CD4-positive, CD25-positive, alpha-beta regulatory T cell (primary cell): ENCODE measurements at regions not wholly inside any gene's neighbourhood (a gene's known extent, or its start where the extent isn't known, plus 50 kb on each side); places are given as distances from the start of the nearest gene placed in this dataset.

ENCODE experiments used
- ATAC-seq, 2 donors: fragments of 150-1000 bp; cut with Tn5 transposase; one replicate each; pipeline ENCODE4 v1.10.0; 2021; ENCODE audit warnings: low read depth in 2 of 2, moderate number of reproducible peaks in 2 of 2, moderate library complexity in 1 of 2
- DNase-seq, 3 donors: peaks; one replicate each; pipeline versions ENCODE4 v3.0.0 to v3.0.0-alpha.2; 2012 to 2022; ENCODE audit warnings: mixed read lengths in 1 of 3
- H3K27ac ChIP-seq: one replicate; pipeline ENCODE4 v1.7.0; 2013; ENCODE audit warnings: mild to moderate bottlenecking, low read length; ENCODE audit not compliant: insufficient read depth, poor library complexity, severe bottlenecking
- H3K27me3 ChIP-seq: one replicate; pipeline ENCODE4 v1.7.0; 2013; ENCODE audit warnings: low read length; ENCODE audit not compliant: control insufficient read depth, insufficient read depth
- H3K36me3 ChIP-seq: one replicate; pipeline ENCODE4 v1.7.0; 2013; ENCODE audit warnings: mild to moderate bottlenecking, low read length, moderate library complexity; ENCODE audit not compliant: control insufficient read depth, insufficient read depth
- H3K4me1 ChIP-seq: 2 replicates; pipeline ENCODE4 v1.7.0; 2013; ENCODE audit warnings: mild to moderate bottlenecking, low read length; ENCODE audit not compliant: insufficient read depth, control insufficient read depth, poor library complexity, severe bottlenecking
- H3K4me3 ChIP-seq: one replicate; pipeline ENCODE4 v1.7.0; 2013; ENCODE audit warnings: low read depth, mild to moderate bottlenecking, low read length, moderate library complexity
- H3K9me3 ChIP-seq, 2 experiments: 1 replicate in 1 of 2; 2 replicates in 1 of 2; pipeline ENCODE4 v1.7.0; 2013; ENCODE audit warnings: low read length in 2 of 2, mild to moderate bottlenecking in 1 of 2, moderate library complexity in 1 of 2; ENCODE audit not compliant: control insufficient read depth in 2 of 2
- H3K27ac Mint-ChIP-seq, 3 donors: one replicate each; pipeline ENCODE4 v1.8.0; 2020 to 2022; ENCODE audit warnings: mild to moderate bottlenecking in 3 of 3, mixed read lengths in 3 of 3, moderate library complexity in 2 of 3
- H3K27me3 Mint-ChIP-seq: one replicate; pipeline ENCODE4 v1.8.0; 2022; ENCODE audit warnings: mild to moderate bottlenecking, mixed read lengths
- H3K36me3 Mint-ChIP-seq: one replicate; pipeline ENCODE4 v1.8.0; 2020; ENCODE audit warnings: mixed read lengths
- H3K4me1 Mint-ChIP-seq, 4 donors: one replicate each; pipeline ENCODE4 v1.8.0; 2020 to 2022; ENCODE audit warnings: mixed read lengths in 4 of 4, mild to moderate bottlenecking in 1 of 4
- H3K4me3 Mint-ChIP-seq, 4 donors: one replicate each; pipeline ENCODE4 v1.8.0; 2020 to 2022; ENCODE audit warnings: mild to moderate bottlenecking in 4 of 4, mixed read lengths in 4 of 4, moderate library complexity in 3 of 4
- H3K9me3 Mint-ChIP-seq, 7 donors: one replicate each; pipeline ENCODE4 v1.8.0; 2020 to 2022; ENCODE audit warnings: mixed read lengths in 7 of 7, mild to moderate bottlenecking in 3 of 7, moderate library complexity in 2 of 7

DNA sequence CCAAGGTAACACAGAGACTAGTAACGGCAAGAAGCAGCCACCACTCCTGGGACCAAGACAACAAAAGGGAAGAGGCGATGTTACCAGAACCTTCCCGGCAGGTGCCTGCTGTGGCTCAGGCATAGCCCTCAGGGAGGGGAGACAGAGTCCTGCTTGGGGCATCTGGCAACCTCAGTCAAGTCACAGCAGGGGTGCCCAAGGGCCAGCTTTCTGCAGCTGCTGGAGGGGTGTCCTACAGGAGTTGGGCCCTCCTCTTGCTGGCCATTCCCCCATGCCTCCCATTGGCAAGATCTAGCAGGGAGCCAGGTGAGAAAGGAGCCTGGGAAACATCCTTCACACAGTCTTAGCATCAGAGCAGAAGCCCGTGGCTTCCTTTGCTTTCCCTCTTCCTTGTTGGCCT lies 197.3 kb upstream of the IL12A start:
- Histone ChIP-seq H3K36me3 (no peaks in the 10 kb centered on the region), H3K27me3 (no peaks in the 10 kb centered on the region), H3K27ac (no peak overlapping the region), H3K9me3 (no peaks in the 10 kb centered on the region), H3K4me3 (no peak overlapping the region), H3K4me1 (no peaks in the 10 kb centered on the region)
- Mint-ChIP-seq H3K27me3 (peaks cover 19% of the 10 kb centered on the region), H3K4me1 (no peaks in the 10 kb centered on the region), H3K36me3 (no peaks in the 10 kb centered on the region), H3K9me3 (peaks cover 0 to 2% (median 0%) of the 10 kb centered on the region in 7 donors), H3K4me3 (no peak overlapping the region), H3K27ac (peak overlapping the region in 1 of 3 donors; percentile 77)
- ATAC-seq (no peak), DNase-seq (no peak)

DNA sequence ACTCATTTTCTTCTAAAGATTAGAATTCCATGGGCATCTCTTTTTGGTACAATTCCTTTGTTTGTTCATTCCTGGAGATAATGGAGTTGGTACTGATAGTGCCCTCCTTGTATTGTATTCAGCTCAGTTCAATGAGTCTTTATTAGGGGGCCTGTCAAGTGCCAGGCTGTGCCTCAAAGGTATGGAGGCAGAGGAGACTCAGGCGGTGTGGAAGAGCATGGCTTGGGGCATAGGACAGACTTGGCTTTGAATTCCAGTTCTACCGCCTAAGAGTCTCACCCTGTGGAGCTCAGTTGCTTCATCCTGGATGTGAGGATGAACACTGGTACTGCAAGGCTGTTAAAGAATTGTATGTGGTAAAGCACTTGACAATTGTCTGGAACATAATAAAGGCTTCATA lies 196.6 kb upstream of the IL12A start:
- no peak for DNase-seq
- no peak for ATAC-seq
- H3K4me1 ChIP-seq = no peaks in the 10 kb centered on the region
- Mint-ChIP-seq H3K36me3 (no peaks in the 10 kb centered on the region), H3K27me3 (peaks cover 19% of the 10 kb centered on the region), H3K4me3 (no peak overlapping the region), H3K27ac (no peak overlapping the region), H3K9me3 (peaks cover 0 to 2% (median 0%) of the 10 kb centered on the region in 7 donors), H3K4me1 (no peaks in the 10 kb centered on the region)
- no peaks in the 10 kb centered on the region for H3K9me3 ChIP-seq
- H3K4me3 ChIP-seq = no peak overlapping the region
- H3K36me3 ChIP-seq = no peaks in the 10 kb centered on the region
- no peaks in the 10 kb centered on the region for H3K27me3 ChIP-seq
- no peak overlapping the region for H3K27ac ChIP-seq

DNA sequence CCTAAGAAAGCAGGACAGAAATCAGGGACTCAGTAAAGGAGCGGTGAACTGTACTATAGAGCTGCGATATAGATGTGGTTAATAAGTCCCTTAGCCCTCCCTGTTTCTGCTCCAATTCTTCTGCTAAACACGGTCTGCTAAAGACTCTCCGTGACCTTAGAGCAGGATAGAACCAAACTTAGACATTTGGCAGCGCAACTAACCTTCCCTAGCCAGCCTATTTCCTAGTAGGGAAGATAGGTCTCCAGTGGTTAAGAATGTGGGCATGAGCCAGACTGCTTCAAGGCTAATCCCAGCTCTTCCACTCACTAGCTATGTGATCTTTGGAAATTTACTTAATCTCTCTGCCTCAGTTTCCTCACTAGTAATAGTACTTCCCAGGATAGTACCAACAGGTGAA lies 193.6 kb upstream of the IL12A start:
- H3K27ac Mint-ChIP-seq = no peak overlapping the region
- Histone ChIP-seq H3K9me3 (no peaks in the 10 kb centered on the region), H3K27ac (no peak overlapping the region), H3K36me3 (no peaks in the 10 kb centered on the region), H3K4me1 (no peaks in the 10 kb centered on the region), H3K4me3 (no peak overlapping the region), H3K27me3 (no peaks in the 10 kb centered on the region)
- ATAC-seq (no peak), DNase-seq (no peak)
- H3K9me3 Mint-ChIP-seq = peaks cover 0 to 2% (median 0%) of the 10 kb centered on the region in 7 donors
- no peak overlapping the region for H3K4me3 Mint-ChIP-seq
- H3K36me3 Mint-ChIP-seq = no peaks in the 10 kb centered on the region
- peaks cover 18% of the 10 kb centered on the region for H3K27me3 Mint-ChIP-seq
- H3K4me1 Mint-ChIP-seq = no peaks in the 10 kb centered on the region

DNA sequence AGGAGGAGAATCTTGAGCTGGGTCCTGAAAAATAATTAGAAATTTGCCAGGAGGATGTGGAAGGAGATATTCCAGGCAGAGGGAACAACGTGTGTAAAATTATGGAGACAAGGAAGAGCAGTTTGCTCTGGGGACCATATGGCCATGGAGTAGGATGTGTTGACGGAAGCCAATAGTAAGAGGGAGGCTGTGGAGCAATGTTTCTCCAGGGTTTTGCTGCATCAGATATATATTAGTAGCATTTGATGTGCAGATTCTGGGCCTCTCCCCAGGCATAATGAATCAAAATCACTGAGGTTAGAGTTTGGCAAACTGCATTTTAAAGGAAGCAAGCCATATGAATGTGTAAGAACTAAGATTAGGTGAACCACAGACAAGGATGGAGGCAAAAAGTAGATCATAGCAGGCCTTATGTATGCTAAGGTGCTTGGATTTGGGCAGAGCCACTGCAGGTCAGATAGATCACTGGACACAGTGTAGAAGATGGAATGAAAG lies 192.9 kb upstream of the IL12A start:
- H3K4me3 ChIP-seq = no peak overlapping the region
- Mint-ChIP-seq H3K9me3 (peaks cover 0 to 2% (median 0%) of the 10 kb centered on the region in 7 donors), H3K27me3 (peaks cover 22% of the 10 kb centered on the region), H3K36me3 (no peaks in the 10 kb centered on the region), H3K4me3 (no peak overlapping the region), H3K27ac (no peak overlapping the region), H3K4me1 (no peaks in the 10 kb centered on the region)
- no peaks in the 10 kb centered on the region for H3K36me3 ChIP-seq
- DNase-seq (no peak), ATAC-seq (no peak)
- no peaks in the 10 kb centered on the region for H3K9me3 ChIP-seq
- no peaks in the 10 kb centered on the region for H3K4me1 ChIP-seq
- H3K27me3 ChIP-seq = no peaks in the 10 kb centered on the region
- H3K27ac ChIP-seq = no peak overlapping the region

DNA sequence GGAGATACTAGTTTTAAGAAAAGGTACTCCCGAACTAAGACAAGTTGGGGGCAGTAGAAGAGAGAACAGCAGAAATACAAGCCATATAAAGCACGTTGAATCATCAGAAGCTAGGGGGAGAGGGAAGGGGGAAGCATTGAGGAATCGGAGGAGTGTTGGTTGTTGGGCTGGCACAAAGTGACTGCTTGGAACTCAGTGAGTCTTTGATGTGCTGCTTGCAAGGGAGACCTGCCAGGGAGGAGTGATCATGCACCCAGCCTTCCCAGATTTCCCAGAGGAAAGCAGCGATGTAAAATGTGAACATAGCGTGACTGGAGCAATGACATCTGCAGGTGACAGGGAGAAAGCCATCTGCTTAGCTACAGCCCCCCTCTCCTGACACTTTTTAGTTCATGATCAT lies 192.4 kb upstream of the IL12A start:
- no peaks in the 10 kb centered on the region for H3K4me1 ChIP-seq
- H3K27me3 Mint-ChIP-seq = peaks cover 22% of the 10 kb centered on the region
- no peaks in the 10 kb centered on the region for H3K9me3 ChIP-seq
- DNase-seq (no peak), ATAC-seq (no peak)
- H3K36me3 ChIP-seq = no peaks in the 10 kb centered on the region
- no peaks in the 10 kb centered on the region for H3K4me1 Mint-ChIP-seq
- no peaks in the 10 kb centered on the region for H3K36me3 Mint-ChIP-seq
- no peak overlapping the region for H3K27ac ChIP-seq
- H3K4me3 Mint-ChIP-seq = no peak overlapping the region
- no peaks in the 10 kb centered on the region for H3K9me3 Mint-ChIP-seq
- H3K27me3 ChIP-seq = no peaks in the 10 kb centered on the region
- no peak overlapping the region for H3K4me3 ChIP-seq
- no peak overlapping the region for H3K27ac Mint-ChIP-seq

DNA sequence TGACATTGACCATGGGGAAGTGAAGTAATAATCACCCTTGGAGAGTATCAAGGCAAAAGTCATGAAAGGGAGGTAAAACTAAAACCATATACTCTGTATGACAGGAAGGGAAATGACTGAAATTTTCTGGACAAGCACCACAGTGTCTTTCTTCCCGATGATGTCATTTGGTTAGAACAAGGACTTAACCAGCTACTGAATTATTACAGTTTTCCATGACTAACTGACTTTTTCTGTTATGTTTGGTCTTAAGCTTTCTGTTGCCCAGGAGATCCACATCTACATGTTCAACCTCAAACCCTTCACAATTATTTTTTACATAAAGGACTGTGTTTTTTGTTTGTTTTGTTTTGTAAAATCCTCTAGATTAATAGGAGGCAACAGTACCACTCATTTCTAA lies 191.9 kb upstream of the IL12A start:
- no peak for DNase-seq
- H3K9me3 ChIP-seq = no peaks in the 10 kb centered on the region
- no peak for ATAC-seq
- no peaks in the 10 kb centered on the region for H3K27me3 ChIP-seq
- H3K4me1 ChIP-seq = no peaks in the 10 kb centered on the region
- Mint-ChIP-seq H3K27me3 (peaks cover 22% of the 10 kb centered on the region), H3K36me3 (no peaks in the 10 kb centered on the region), H3K27ac (no peak overlapping the region), H3K9me3 (no peaks in the 10 kb centered on the region), H3K4me1 (no peaks in the 10 kb centered on the region), H3K4me3 (no peak overlapping the region)
- no peak overlapping the region for H3K4me3 ChIP-seq
- H3K36me3 ChIP-seq = no peaks in the 10 kb centered on the region
- no peak overlapping the region for H3K27ac ChIP-seq

DNA sequence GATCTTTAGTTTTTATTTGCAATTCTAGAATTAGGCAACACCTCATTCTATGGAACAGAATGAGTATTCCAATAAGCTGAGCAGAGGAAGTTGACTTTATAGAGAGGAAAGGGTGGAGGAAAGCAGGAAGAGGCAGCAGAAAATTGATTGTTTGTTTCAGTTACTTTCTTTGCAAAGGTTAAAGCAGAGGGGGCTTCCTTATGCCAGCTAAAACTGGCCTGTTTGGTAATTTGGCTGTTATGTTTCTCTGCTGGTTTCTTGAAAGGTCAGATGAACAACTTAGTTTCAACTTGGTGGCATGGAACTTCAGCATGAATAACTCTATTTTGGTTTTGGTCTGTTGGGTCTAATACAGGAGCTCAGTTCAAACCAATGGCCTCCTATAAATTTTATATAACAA lies 190.9 kb upstream of the IL12A start:
- H3K9me3 ChIP-seq = no peaks in the 10 kb centered on the region
- peaks cover 4% of the 10 kb centered on the region for H3K27me3 ChIP-seq
- H3K27ac ChIP-seq = no peak overlapping the region
- ATAC-seq (no peak), DNase-seq (no peak)
- no peaks in the 10 kb centered on the region for H3K36me3 ChIP-seq
- Mint-ChIP-seq H3K27ac (no peak overlapping the region), H3K36me3 (no peaks in the 10 kb centered on the region), H3K9me3 (no peaks in the 10 kb centered on the region), H3K4me1 (no peaks in the 10 kb centered on the region), H3K4me3 (no peak overlapping the region), H3K27me3 (peaks cover 20% of the 10 kb centered on the region)
- no peak overlapping the region for H3K4me3 ChIP-seq
- H3K4me1 ChIP-seq = no peaks in the 10 kb centered on the region

DNA sequence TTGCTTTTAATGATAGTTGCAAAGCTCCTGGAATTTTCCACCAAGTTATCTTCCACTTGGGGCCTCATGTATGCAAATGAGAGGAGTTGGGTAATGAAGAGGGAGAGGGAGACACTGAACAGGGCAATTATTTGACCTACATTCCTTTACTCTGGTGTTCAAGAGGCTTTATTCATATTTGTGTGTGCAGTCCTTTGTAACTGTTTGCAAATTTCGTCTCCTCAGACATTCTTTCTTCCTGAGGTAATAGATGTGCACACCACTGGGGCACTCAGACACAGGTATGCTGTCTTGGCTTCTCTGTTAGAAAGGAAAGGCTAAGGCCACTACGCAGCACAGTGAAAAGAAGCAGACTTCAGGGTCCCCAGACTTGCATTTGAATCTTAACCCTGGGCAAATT lies 189.7 kb upstream of the IL12A start:
- Mint-ChIP-seq H3K27ac (no peak overlapping the region), H3K36me3 (no peaks in the 10 kb centered on the region), H3K9me3 (no peaks in the 10 kb centered on the region), H3K27me3 (peaks cover 16% of the 10 kb centered on the region), H3K4me3 (no peak overlapping the region), H3K4me1 (no peaks in the 10 kb centered on the region)
- Histone ChIP-seq H3K27me3 (peaks cover 4% of the 10 kb centered on the region), H3K4me3 (no peak overlapping the region), H3K27ac (no peak overlapping the region), H3K4me1 (no peaks in the 10 kb centered on the region), H3K9me3 (no peaks in the 10 kb centered on the region), H3K36me3 (no peaks in the 10 kb centered on the region)
- ATAC-seq = no peak
- no peak for DNase-seq
